Hematopoietic multipotent progenitor cell treated with erythropoietin and hydrocortisone succinate and interleukin-3 and kit ligand, for 17 days (in vitro differentiated cells): ENCODE measurements at regions not wholly inside any gene's neighbourhood (a gene's known extent, or its start where the extent isn't known, plus 50 kb on each side); places are given as distances from the start of the nearest gene placed in this dataset.
"Not testable (repeated sequence)": the region's sequence is repeated elsewhere in the genome, so short reads cannot be mapped to it uniquely, and the experiment has no call there.

Experiments used
- DNase-seq: peaks from one replicate; pipeline ENCODE4 v3.0.0-alpha.2; 2015; ENCODE audit warnings: low spot score

DNA sequence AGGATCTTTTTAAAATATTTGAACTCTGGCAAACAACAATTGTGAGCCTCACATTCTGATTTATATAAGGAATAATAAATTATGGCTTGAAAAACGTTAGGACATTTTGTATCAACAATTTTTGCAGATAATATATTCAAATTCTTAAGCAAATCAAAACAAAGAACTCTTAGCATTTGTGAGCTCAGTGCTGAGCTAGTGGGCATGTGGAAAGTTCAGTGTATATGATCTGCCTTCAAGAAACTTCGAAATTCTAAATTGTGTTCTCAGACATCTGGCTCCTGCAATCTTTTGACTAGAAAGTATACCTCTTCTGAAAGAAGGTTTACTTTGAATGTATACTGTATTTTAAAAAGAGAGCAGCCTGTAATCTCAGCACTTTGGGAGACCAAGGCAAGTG is 122.3 kb upstream of the NEIL3 start:
- no peak for DNase-seq

DNA sequence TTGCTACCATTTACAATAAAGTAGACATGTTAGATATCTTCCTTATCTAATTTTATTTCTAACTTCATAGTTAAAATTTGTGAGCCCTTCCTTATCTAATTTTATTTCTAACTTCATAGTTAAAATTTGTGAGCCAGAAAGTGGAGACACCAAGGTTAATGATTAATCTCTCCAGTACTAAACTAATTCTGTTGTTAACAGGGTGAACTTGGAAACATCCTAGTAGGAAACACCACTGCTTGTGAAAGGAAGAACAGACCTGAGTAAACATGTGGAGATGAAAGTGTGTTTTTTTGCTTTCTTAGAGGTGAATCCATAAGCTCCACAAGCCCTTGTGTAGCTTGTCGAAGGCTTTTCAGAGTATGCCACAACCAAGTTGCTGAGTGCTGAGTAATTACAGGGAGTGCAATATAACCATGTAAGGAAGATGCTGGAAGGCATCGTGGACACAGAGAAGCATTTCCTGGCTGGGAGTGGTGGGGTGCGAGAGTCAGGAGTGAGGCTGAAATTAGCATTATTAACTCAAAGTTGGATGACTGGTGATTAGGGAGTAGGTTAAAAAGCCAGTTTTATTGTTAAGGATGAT is 118.6 kb upstream of the NEIL3 start:
- no peak for DNase-seq

DNA sequence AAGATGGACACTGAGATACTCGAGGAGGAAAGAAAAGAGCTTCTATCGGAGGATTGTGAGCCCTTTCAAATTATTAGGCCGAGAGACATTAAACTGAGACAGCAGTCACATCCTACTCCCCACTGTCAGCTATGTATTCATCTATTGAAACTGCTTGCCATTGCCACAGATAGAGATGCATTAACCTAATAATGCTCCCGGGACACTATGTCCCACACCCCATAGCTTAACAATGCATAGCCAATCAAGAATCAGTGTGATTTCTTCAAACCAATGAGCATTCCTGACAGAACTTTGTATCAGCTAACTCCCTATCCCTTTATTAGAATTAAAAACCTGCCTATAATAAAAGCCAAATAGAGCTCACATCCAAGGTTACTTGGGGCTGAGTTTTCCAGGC is 118.1 kb upstream of the NEIL3 start:
- DNase-seq: no peak

DNA sequence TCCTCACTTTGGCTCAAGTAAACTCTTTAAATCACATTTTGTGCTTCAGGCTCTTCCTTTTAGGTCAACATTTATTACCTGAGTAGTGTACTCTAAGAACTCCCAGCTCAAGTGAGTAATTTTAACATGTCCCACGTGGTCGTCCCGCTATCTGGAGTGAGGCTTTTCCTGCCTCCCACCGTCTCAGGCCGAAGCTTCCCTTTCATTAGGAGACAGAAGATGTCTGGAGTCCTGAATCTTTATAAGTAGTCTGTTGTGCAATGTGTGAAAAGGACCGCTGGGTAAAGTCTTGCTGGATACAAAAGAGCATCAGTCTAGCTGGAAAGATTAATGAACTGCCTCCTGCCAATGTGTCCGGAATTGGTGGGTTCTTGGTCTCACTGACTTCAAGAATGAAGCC is 117.7 kb upstream of the NEIL3 start:
- DNase-seq: no peak

DNA sequence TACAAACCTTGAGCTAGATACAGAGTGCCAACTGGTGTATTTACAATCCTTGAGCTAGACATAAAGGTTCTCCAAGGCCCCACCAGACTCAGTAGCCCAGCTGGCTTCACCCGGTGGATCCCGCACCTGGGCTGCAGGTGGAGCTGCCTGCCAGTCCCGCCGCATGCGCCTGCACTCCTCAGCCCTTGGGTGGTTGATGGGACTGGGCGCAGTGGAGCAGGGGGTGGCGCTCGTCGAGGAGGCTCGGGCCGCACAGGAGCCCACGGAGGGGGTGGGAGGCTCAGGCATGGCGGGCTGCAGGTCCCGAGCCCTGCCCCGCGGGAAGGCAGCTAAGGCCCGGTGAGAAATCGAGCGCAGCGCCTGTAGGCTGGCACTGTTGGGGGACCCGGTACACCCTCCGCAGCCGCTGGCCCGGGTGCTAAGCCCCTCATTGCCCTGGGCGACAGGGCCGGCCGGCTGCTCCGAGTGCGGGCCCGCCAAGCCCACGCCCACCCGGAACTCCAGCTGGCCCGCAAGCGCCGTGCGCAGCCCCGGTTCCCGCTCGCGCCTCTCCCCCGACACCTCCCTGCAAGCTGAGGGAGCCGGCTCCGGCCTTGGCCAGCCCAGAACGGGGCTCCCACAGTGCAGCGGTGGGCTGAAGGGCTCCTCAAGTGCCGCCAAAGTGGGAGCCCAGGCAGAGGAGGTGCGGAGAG is 116.5 kb upstream of the NEIL3 start:
- DNase-seq: not testable (repeated sequence)

GRCh38 chr4:177194906-177195305 is 114.8 kb upstream of the NEIL3 start:
- no peak for DNase-seq

DNA sequence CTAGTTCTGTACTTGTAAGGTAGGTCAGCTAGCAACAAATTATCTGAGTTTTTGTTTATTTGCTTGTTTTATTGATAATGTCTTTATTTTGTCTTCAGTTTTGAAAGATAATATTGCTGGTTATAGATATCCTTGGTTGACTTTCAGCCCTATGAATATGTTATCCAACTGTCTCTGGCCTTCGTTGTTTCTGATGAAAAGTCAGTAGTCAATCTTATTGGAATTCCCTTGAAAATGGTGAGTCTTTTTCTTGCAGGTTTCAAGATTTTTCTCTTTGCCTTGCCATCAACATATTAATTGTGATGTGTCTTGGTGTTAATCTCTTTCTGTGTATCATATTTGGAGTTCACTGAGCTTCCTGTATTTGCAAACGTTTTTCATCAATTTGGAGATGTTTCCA is 113.1 kb upstream of the NEIL3 start:
- DNase-seq: no peak

DNA sequence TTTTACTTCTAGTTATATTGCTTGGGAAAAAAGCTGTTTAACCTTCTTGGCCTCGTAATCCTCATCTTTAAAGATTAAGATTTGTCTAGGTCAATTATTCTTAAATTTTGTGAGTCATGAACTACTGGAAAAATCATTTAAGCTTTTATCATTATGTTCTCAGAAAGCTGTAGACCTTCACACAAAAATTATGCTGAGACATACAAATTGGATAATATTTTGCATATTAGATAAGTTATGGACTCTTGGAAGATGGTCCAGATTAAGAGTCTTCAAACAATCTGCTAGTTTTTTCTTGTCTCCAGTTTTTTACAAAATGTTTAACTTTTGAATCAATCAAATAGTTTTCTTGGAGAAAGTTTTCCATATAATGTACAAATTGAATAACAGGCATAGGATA is 108.1 kb upstream of the NEIL3 start:
- no peak for DNase-seq

DNA sequence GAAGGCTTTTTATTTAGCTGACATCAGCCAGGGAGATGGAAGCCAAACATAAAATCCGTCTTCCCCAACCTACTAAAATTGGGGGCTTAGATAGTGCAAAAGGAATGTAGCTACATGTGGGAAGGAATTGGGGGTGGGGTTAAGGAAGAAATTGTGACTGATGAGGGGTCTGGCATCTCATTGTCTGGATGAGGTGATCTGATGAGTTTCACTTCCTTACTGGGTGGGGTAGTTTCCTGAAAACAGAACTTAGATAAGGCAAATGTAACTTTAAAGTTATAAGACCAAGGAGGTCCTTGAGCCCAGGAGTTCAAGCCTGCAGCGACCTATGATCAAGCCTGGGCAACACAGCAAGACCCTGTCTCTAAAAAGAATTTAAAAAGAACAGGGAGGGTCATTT is 105.5 kb upstream of the NEIL3 start:
- no peak for DNase-seq

DNA sequence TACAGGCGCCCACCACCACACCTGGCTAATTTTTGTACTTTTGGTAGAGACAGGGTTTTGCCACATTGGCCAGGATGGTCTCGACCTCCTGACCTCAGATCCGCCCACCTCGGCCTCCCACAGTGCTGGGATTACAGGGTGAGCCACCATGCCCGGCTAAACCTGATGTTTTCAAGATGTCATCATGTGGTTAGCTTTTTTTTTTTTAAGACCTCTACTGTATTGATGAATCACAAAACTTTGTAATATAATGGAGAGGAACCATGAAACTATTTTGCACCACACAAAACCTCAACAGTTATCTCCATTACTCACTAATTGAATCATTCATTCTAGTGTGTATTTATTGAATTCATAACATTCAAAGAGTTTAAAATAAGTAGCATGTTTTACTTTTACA is 94.7 kb upstream of the NEIL3 start:
- no peak for DNase-seq

DNA sequence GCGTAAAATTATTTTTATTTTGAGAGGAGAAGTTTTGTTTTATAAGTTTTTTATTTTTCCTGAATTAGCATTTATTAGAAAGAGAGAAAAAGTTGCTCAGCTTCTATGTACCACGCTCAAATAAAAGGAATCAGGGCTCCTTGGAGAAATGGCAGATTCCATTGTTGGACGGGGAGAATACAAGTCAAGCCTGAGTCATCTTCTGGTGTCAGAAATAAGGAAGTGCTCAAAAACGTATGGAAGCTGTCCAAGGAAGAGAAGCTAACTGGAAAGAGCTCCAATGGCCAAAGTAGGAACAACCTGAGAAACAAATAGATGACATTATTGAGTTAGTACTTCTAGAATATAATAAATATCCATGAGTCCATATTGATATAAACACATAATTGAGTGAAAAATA is 89.3 kb upstream of the NEIL3 start:
- DNase-seq: no peak

DNA sequence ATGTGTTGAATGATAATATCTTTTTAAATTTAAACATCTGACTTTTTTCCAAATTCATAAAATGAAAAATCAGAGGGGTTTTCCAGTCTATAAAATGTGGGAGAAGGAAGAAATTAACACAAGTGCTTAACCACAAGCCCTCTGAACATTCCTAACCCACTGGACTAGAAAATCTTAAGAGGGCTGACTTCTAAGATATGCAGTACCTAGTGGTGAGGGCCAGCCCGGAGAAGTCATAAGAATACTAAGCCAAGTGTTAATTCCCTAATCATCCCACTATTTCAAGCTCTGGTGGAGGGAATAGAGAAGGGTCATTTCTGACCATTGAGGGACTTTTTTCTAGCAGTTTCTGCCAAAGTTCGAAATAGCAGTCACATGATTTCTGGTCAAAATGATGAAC is 86.9 kb upstream of the NEIL3 start:
- no peak for DNase-seq

DNA sequence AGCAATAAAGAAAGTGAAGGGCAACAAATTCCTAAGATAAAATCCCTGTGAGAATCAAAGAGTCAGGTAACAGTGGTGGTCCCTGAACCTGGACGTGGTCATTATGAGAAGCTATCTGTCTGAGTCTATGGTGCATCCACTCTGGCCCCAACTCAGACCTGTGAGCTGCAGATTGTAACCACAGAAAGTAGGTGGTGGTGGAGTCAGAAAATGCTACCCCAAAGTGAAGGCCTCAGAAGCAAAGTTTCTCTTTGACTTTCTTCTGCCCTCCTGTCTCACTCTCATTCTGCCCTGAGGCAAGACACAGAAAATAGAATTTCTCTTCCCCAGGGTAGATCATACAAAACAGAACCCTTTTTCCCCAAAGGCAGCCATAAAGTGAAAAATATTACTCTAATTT is 84.1 kb upstream of the NEIL3 start:
- DNase-seq: no peak

- no peak for DNase-seq
Observed at GRCh38 chr4:177227636-177228035, 82.0 kb upstream of the NEIL3 start.

DNA sequence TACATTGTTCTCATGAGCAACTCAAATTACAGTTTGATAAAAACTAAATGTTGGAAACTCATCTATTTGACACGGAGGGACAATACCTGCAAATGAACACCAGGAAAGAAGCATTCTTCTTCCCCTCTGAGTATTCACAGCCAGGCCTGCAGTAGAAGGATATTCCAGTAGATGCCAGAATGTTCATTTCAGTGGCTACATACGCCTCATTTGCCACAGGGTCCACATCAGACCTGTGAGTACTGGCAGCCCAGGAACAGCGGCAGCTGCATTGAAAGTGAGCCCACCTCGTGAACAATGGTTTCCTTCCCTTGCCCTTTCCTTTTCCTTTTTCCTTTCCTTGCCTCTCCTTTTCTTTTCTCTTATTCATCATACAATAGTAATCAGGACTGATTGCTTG is 81.1 kb upstream of the NEIL3 start:
- DNase-seq: no peak

DNA sequence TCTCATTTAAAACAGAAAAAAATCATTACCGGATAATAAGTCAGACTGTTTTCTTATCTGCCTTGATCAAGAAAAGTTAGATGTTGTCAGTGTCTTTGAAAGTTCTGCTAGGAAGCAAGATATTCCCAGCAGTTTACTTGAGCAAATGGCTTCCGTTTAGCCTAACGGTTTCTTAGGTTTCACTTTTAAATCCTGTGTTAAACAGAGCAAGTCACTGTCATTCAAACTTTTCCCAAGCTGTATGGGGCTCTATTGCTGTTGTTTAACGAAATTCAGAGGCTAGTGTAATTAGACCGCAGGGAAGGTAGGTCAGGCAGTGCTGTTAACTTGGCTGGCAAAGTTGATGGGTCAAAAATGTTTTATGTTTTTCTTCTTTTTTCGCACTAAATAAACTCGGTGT is 80.3 kb upstream of the NEIL3 start:
- no peak for DNase-seq

- DNase-seq: no peak
Observed at GRCh38 chr4:177232473-177232872, 77.2 kb upstream of the NEIL3 start.

GRCh38 chr4:177235026-177235425 is 74.6 kb upstream of the NEIL3 start:
- no peak for DNase-seq

GRCh38 chr4:177236886-177237285 is 72.8 kb upstream of the NEIL3 start:
- DNase-seq: no peak

DNA sequence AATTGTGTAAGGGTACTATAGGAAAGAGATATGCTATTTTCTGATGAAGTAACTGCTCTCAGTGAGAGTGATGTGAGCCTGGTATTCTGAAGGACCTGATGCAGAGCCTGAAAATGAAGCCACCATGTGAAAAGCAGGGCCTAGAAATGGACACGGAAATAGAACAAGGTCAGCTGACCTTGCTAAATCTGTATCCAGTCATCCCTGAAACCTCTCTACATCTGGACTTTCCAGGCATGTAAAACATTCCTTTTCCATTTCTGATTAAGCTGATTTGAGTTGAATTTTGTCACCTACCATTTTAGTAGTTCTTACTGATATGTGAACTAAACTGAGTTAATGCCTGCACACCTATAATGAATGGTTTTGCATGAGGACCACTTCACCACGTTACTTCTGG is 72.4 kb upstream of the NEIL3 start:
- no peak for DNase-seq

DNA sequence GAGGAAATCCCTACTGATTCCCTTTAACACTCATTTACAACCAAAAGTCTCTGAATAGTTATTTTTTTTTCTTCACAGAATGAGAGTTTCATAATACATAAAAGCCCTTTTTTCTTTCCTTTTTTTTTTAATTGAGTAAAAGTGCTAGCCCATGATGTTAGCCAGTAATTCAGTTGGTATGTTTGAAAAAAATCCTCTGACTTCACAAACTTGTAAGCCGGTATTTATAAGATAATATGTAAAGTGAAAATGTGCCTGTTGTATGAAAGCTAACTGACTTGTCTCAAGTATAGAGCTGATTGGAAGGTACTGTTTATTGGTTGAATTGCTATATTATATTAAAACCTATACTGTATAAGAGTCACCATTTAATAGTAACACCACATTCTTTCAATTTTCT is 70.2 kb upstream of the NEIL3 start:
- DNase-seq: no peak

DNA sequence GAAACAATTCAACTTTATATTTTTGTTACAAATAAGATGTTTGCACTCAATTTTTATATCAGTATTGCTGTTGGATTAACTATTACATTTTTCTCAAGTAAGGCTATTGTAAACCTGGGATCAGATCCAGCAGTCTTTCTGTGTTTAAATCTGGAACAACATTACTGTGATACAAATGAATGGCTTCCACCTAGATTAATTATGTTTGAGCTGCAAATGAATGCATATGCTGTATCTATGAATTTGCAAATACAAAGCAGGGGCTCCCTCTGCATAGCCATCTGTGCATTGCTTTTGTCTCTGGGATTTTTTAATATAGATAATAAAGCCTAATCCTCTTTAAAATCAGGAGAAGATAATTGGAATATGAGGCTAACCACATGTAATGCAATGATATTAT is 69.8 kb upstream of the NEIL3 start:
- no peak for DNase-seq

GRCh38 chr4:177242651-177243286 is 66.9 kb upstream of the NEIL3 start:
- no peak for DNase-seq
